GM23338 (cell line): ENCODE measurements at regions not wholly inside any gene's neighbourhood (a gene's known extent, or its start where the extent isn't known, plus 50 kb on each side); places are given as distances from the start of the nearest gene placed in this dataset.

Experiments used
- ATAC-seq: fragments of 200-7000 bp; cut with Tn5 transposase; 3 replicates; pipeline ENCODE4 v1.9.1; 2020
- DNase-seq: peaks from one replicate; pipeline ENCODE4 v3.0.0-alpha.2; 2015; ENCODE audit warnings: low spot score
- H2AFZ ChIP-seq: fragments of 200-600 bp; sonication (generic); 2 replicates; pipeline ENCODE4 v1.8.0; 2016; ENCODE audit warnings: antibody characterized with exemption, mild to moderate bottlenecking, moderate library complexity
- H3F3A ChIP-seq: fragments of 200-600 bp; sonication (generic); replicated peaks from 2 replicates; pipeline ENCODE4 v1.8.0; 2017; ENCODE audit warnings: antibody characterized with exemption, mixed run types, low read depth
- H3K27ac ChIP-seq: fragments of 200-600 bp; sonication (generic); 2 replicates; pipeline ENCODE4 v1.6.1; 2016; ENCODE audit warnings: low read depth
- H3K27me3 ChIP-seq: fragments of 200-600 bp; sonication (generic); 2 replicates; pipeline ENCODE4 v1.8.0; 2016; ENCODE audit warnings: mild to moderate bottlenecking, mixed run types, moderate library complexity; ENCODE audit not compliant: insufficient read depth
- H3K36me3 ChIP-seq: fragments of 200-600 bp; sonication (generic); 2 replicates; pipeline ENCODE4 v1.8.0; 2016; ENCODE audit warnings: mild to moderate bottlenecking; ENCODE audit not compliant: insufficient read depth
- H3K4me1 ChIP-seq: fragments of 200-600 bp; sonication (generic); 2 replicates; pipeline ENCODE4 v1.8.0; 2016; ENCODE audit warnings: mild to moderate bottlenecking, moderate library complexity; ENCODE audit not compliant: insufficient read depth
- H3K4me2 ChIP-seq: fragments of 200-600 bp; sonication (generic); 2 replicates; pipeline ENCODE4 v1.7.1; 2017; ENCODE audit warnings: mixed run types
- H3K4me3 ChIP-seq: fragments of 200-600 bp; sonication (generic); 2 replicates; pipeline ENCODE4 v1.6.1; 2016; ENCODE audit warnings: mixed run types
- H3K79me2 ChIP-seq: fragments of 200-600 bp; sonication (generic); replicated peaks from 2 replicates; pipeline ENCODE4 v1.8.0; 2017; ENCODE audit warnings: mild to moderate bottlenecking; ENCODE audit not compliant: insufficient read depth
- H3K9me2 ChIP-seq: fragments of 200-600 bp; sonication (generic); 2 replicates; pipeline ENCODE4 v1.8.0; 2017; ENCODE audit not compliant: insufficient read depth
- H4K20me1 ChIP-seq: fragments of 200-600 bp; sonication (generic); replicated peaks from 2 replicates; pipeline ENCODE4 v1.8.0; 2017; ENCODE audit warnings: mild to moderate bottlenecking; ENCODE audit not compliant: insufficient read depth
- H3K27ac Mint-ChIP-seq: 2 replicates; pipeline ENCODE4 v1.8.0; 2020; ENCODE audit warnings: inconsistent platforms, mild to moderate bottlenecking, moderate library complexity, mixed read lengths
- H3K27me3 Mint-ChIP-seq: 3 replicates; pipeline ENCODE4 v1.8.0; 2022; ENCODE audit warnings: low read depth, mild to moderate bottlenecking, moderate library complexity, mixed read lengths, inconsistent platforms; ENCODE audit not compliant: insufficient read depth, poor library complexity
- H3K36me3 Mint-ChIP-seq: 3 replicates; pipeline ENCODE4 v1.8.0; 2021; ENCODE audit warnings: low read depth, mild to moderate bottlenecking, inconsistent platforms, moderate library complexity, mixed read lengths
- H3K4me1 Mint-ChIP-seq: 3 replicates; pipeline ENCODE4 v1.8.0; 2020; ENCODE audit warnings: mild to moderate bottlenecking, inconsistent platforms, mixed read lengths
- H3K4me3 Mint-ChIP-seq: 3 replicates; pipeline ENCODE4 v1.8.0; 2021; ENCODE audit warnings: moderate library complexity, mild to moderate bottlenecking, inconsistent platforms, mixed read lengths
- H3K9me3 Mint-ChIP-seq: 3 replicates; pipeline ENCODE4 v1.8.0; 2020; ENCODE audit warnings: moderate library complexity, mild to moderate bottlenecking, inconsistent platforms, mixed read lengths
- CREB1 ChIP-seq: fragments of 250-450 bp; sonication (Bioruptor Pico); IDR thresholded peaks from 2 replicates; pipeline ENCODE4 v1.5.0; 2020; ENCODE audit warnings: low read depth, mild to moderate bottlenecking, moderate library complexity
- EZH2phosphoT487 ChIP-seq: fragments of 200-600 bp; sonication (generic); IDR thresholded peaks from one replicate; pipeline ENCODE4 v1.8.1; 2018; ENCODE audit warnings: antibody characterized with exemption; ENCODE audit not compliant: unreplicated experiment
- JUNB ChIP-seq: IDR thresholded peaks from one replicate; pipeline ENCODE4 v1.6.1; 2016; ENCODE audit warnings: antibody characterized with exemption; ENCODE audit not compliant: unreplicated experiment
- NANOG ChIP-seq: IDR thresholded peaks from 2 replicates; pipeline ENCODE4 v1.6.1; 2016; ENCODE audit warnings: antibody characterized with exemption, borderline replicate concordance
- POLR2AphosphoS5 ChIP-seq: IDR thresholded peaks from 2 replicates; pipeline ENCODE4 v1.6.1; 2016; ENCODE audit warnings: antibody characterized with exemption, low read depth
- STAT1 ChIP-seq: IDR thresholded peaks from one replicate; pipeline ENCODE4 v1.6.1; 2016; ENCODE audit warnings: antibody characterized with exemption; ENCODE audit not compliant: unreplicated experiment
- ZNF114 ChIP-seq: fragments of 250-450 bp; sonication (Bioruptor Pico); IDR thresholded peaks from 2 replicates; pipeline ENCODE4 v1.5.0; 2020; ENCODE audit warnings: mild to moderate bottlenecking, moderate library complexity
- ZNF331 ChIP-seq: fragments of 250-450 bp; sonication (Bioruptor Pico); IDR thresholded peaks from 2 replicates; pipeline ENCODE4 v1.5.0; 2020; ENCODE audit warnings: low read depth, mild to moderate bottlenecking, moderate library complexity
- ZNF462 ChIP-seq: fragments of 250-450 bp; sonication (Bioruptor Pico); IDR thresholded peaks from 2 replicates; pipeline ENCODE4 v1.5.0; 2020; ENCODE audit warnings: mild to moderate bottlenecking, moderate library complexity

- no peaks in the 10 kb centered on the region for H3K27me3 Mint-ChIP-seq
- 0 out of 3 replicates have a peak, but pooled peaks cover 5% of the 10 kb centered on the region for H3K36me3 Mint-ChIP-seq
- ATAC-seq (no peak), DNase-seq (no peak)
- no peak for TF ChIP-seq CREB1 (CRISPR knock-in tag)
- no peak for TF ChIP-seq ZNF462
- no peak for TF ChIP-seq ZNF331
- TF ChIP-seq STAT1: no peak
- TF ChIP-seq EZH2phosphoT487: no peak
- no peak for TF ChIP-seq JUNB
- TF ChIP-seq ZNF114 (CRISPR knock-in tag): no peak
- no peak for TF ChIP-seq NANOG
- no peak for TF ChIP-seq POLR2AphosphoS5
- Histone ChIP-seq H3K36me3 (no peaks in the 10 kb centered on the region), H4K20me1 (no peaks in the 10 kb centered on the region), H3K4me1 (no peaks in the 10 kb centered on the region), H3K27me3 (no peaks in the 10 kb centered on the region), H3K27ac (no peak overlapping the region), H2AFZ (peak overlapping the region; percentile 12; the same call in 1 of the 2 replicates), H3K79me2 (no peaks in the 10 kb centered on the region), H3K4me2 (no peak overlapping the region), H3K9me2 (0 out of 2 replicates have a peak, but pooled peaks cover 2% of the 10 kb centered on the region), H3F3A (no peaks in the 10 kb centered on the region), H3K4me3 (no peak overlapping the region)
- H3K4me3 Mint-ChIP-seq: no peak overlapping the region
- no peaks in the 10 kb centered on the region; the same call in 2 of the 3 replicates for H3K9me3 Mint-ChIP-seq
- H3K27ac Mint-ChIP-seq: no peak overlapping the region
- no peaks in the 10 kb centered on the region; the same call in 2 of the 3 replicates for H3K4me1 Mint-ChIP-seq
Observed at GRCh38 chr3:191557322-191557721, 96.4 kb downstream of the PYDC2 start.
